Left cardiac atrium (tissue), 4 donors: ENCODE measurements at regions not wholly inside any gene's neighbourhood (a gene's known extent, or its start where the extent isn't known, plus 50 kb on each side); places are given as distances from the start of the nearest gene placed in this dataset.

Experiments used
- ATAC-seq, 2 donors: fragments of 200-7000 bp; cut with Tn5 transposase; one replicate each; pipeline ENCODE4 v1.9.1; 2020; ENCODE audit warnings: mild to moderate bottlenecking in 2 of 2, moderate library complexity in 2 of 2
- DNase-seq: peaks from one replicate; pipeline ENCODE4 v3.0.0-alpha.2; 2020
- intact Hi-C, 2 donors: fragments of 100-400 bp; cut with DNase I; formaldehyde crosslinking; loops; one replicate each; pipeline versions ENCODE4 v1.14.1 to v1.15.1; 2022 to 2023
- donor health status: DM: no; HTN: yes; CAD: no.
- donor health status: DM: no; HTN: yes; CAD: no; lungs with severe emphysema.
- donor health status: DM: yes; HTN: yes; CAD: no.
- donor health status: Dilated cardiomyopathy.

GRCh38 chr6:68427630-68428029 lies 207.5 kb upstream of the ADGRB3 start:
- intact Hi-C loops: no loop called here
- ATAC-seq: no peak
- DNase-seq: no peak

GRCh38 chr6:68410021-68410420 lies 225.1 kb upstream of the ADGRB3 start:
- intact Hi-C loops: no loop called here
- DNase-seq: no peak
- no peak for ATAC-seq

- intact Hi-C loops: no loop called here
These were observed 234.7 kb upstream of the ADGRB3 start for GRCh38 chr6:68400396-68400795.

DNA sequence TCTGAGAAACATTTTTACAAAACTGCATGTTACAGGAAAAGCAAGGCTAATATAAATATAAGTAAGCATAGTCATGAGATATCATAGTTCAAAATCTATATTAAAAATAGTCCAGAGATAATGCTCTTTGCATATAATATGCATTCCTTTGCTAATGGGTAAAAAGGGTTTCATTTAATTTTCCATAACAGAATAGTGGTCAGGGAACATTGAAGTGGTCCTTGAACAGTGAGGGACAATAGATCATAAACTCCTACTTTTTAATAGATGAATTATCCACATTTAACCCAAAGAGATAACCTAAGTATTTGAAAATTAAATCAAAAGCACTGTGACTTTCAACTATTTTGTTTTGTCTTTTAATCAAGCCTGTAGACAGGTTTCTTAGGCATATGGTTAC lies 243.1 kb upstream of the ADGRB3 start:
- no peak for DNase-seq

More at GRCh38 chr6:68400396-68400795, 234.7 kb upstream of the ADGRB3 start:
- ATAC-seq (no peak), DNase-seq (no peak)

GRCh38 chr6:68372991-68373390 lies 262.1 kb upstream of the ADGRB3 start:
- no peak for ATAC-seq
- DNase-seq: no peak
- intact Hi-C loops: no loop called here

More for the DNA sequence above, 243.1 kb upstream of the ADGRB3 start:
- ATAC-seq: no peak
- intact Hi-C loops: no loop called here

- intact Hi-C loops: no loop called here
- ATAC-seq (no peak), DNase-seq (no peak)
These were observed 266.2 kb upstream of the ADGRB3 start for GRCh38 chr6:68368845-68369244.

DNA sequence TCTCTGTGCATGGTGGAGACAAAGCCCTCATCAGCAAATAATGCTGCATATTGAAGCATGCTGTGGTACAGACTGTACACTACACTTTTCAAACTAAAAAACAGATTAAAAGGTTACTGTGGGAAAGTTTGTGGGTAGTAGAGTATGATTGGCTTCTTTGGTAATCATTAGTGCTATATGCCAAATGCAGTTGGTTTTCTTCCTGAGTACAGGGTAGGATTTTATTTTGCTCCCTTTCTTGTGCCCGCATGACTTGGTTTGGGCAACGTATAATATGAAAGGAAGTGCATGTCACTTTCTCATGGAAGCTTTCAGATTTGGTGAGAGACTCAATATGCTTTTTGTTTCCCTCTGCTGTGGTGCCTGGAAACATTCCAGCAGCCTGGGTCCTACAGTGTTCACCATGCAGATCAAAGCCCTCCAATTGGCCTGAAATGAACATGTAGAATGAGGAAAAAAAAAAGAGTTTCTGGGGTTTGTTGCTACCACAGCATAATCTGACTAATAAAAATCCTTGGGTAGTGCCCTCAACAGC lies 270.7 kb upstream of the ADGRB3 start:
- DNase-seq (no peak), ATAC-seq (no peak)
- intact Hi-C loops: no loop called here

- intact Hi-C loops: no loop called here
- ATAC-seq (no peak), DNase-seq (no peak)
These were observed 291.2 kb upstream of the ADGRB3 start for GRCh38 chr6:68343901-68344300.

DNA sequence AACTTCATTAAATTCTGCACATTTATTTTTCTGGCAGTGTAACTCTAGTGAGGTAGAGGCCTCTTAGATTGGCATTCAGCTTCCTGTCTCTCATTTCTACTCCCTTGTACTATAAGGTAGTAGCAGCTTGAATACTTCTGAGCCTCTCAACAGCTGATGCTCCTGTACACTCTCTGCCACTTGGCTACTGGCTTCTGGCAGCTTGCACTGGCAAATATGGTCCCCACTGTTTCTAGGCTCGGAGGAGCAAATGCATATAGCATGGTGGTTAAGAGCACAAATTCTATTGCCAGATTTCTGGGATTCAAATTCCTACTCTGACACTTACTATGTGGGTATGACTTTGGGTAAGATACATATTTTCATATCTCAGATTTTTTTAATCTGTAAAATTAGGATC lies 292.8 kb upstream of the ADGRB3 start:
- intact Hi-C loops: no loop called here
- ATAC-seq: no peak
- no peak for DNase-seq

DNA sequence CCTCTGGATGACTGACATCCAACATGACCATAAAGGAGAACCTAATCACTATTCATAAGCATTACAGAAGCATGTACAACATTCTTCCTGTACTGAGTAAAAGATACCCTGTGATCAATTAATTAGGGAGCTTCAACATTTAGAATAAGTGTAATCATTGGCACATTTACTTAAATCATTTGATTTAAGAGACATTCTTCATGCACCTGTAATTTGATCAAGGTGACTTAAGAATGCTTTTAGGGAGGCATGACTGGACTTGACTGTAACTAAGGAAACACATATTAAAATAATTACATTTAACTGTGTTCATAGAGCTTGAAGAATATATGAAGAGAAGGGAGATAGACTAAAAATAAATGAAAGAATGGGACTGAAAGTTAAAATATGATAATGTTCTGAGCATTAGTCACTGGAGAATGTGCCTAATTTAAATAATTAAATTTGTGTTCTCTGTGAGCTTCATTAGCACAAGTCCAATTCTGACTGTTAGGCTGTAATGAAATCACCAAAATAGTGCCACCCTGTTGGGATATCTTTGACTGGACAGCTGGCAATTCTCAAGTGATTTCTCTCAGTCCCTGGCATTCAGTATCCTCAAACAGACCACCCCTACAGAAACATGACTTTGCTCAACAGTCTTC lies 295.5 kb upstream of the ADGRB3 start:
- DNase-seq: no peak
- ATAC-seq: no peak
- intact Hi-C loops: no loop called here

DNA sequence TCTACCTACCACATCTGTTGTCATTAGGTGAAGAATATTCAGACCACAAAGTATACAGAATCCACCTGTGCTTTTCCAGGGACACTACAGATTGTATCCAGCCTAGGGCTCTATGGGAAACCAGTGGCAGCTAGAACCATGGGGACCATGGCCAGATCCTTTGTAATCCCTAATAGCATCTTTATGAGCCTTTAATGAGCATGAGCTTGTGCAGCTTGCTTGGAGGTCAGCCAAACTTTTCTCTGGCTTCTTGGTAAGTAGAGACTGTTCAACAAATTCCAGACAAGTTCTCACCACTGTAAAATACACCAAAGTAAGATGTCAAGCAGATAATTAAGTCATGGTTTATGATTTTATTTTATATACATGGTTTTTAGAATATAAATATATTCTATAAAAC lies 301.6 kb upstream of the ADGRB3 start:
- DNase-seq (no peak), ATAC-seq (no peak)
- intact Hi-C loops: no loop called here

GRCh38 chr6:68328156-68328555 lies 306.9 kb upstream of the ADGRB3 start:
- DNase-seq: no peak
- ATAC-seq: no peak
- intact Hi-C loops: no loop called here

DNA sequence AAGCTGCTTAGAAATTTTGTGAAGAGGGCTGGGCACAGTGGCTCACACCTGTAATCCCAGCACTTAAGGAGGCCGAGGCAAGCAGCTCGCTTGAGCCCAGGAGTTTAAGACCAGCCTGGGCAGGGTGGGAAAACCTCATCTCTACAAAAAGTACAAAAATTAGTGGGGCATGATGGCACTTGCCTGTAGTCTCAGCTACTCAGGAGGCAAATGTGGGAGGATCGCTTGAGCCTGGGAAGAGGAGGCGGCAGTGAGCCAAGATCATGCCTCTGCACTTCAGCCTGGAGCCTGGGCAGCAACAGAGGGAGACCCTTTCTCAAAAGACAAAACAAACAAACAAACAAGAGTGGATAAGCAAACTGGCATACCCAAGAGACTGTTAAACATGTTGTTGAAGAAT lies 308.3 kb upstream of the ADGRB3 start:
- no peak for ATAC-seq
- intact Hi-C loops: no loop called here

GRCh38 chr6:68317366-68317765 lies 317.7 kb upstream of the ADGRB3 start:
- intact Hi-C loops: no loop called here
- DNase-seq (no peak), ATAC-seq (no peak)

More for the DNA sequence above, 308.3 kb upstream of the ADGRB3 start:
- no peak for DNase-seq

DNA sequence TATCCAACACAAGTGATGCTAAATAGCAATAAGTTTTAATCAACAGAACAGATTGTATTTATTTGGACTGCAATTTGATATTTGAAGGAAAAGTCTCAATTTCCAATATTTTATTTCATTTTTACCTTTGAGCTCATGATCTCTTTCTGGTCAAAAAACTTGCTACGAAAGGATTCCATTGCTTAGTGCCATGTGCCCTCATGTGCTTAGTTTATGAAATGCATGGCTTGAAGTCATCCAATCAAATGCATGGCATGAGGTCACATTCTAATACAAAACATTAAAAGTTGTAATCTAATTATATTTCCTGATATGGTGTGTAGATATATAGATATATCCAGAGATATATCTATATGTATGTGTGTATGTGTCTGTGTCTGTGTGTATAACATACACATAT lies 321.2 kb upstream of the ADGRB3 start:
- intact Hi-C loops: no loop called here
- no peak for DNase-seq

DNA sequence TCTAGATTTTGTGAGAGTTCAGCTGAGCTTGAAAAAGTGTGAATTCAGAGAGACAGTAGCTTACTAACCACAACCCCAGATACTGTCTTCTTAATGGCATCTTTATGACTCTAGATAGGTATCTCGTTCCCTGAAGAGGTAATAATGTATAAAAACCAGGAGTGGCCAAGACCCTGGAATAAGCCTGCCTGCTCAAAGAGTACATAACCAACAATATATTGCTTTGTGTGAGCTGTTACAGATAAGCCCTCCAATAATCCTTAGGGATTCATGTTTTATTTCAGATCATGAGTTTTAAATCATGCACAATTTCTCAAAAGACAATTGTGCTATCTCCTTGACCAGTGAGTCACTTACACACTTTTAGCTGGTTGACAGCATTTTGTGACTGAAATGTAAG lies 327.8 kb upstream of the ADGRB3 start:
- no peak for ATAC-seq
- no peak for DNase-seq
- intact Hi-C loops: no loop called here

More for the DNA sequence above, 321.2 kb upstream of the ADGRB3 start:
- ATAC-seq: no peak

DNA sequence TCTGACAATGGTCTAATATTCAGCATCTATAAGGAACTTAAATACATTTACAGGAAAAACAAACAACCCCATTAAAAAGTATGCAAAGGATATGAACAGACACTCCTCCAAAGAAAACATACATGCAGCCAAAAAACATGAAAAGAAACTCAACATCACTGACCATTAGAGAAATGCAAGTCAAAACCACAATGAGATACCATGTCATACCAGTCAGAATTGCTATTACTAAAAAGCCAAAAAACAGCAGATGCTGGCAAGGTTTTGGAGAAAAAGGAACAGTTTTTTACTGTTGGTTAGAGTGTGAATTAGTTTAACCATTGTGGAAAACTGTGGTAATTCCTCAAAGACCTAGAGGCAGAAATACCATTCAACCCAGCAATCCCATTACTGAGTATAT lies 339.0 kb upstream of the ADGRB3 start:
- DNase-seq (no peak), ATAC-seq (no peak)
- intact Hi-C loops: no loop called here

- DNase-seq: no peak
- intact Hi-C loops: no loop called here
- ATAC-seq: no peak
These were observed 352.4 kb upstream of the ADGRB3 start for GRCh38 chr6:68282646-68283045.

- DNase-seq (no peak), ATAC-seq (no peak)
- intact Hi-C loops: no loop called here
These were observed 355.1 kb upstream of the ADGRB3 start for GRCh38 chr6:68279793-68280557.

DNA sequence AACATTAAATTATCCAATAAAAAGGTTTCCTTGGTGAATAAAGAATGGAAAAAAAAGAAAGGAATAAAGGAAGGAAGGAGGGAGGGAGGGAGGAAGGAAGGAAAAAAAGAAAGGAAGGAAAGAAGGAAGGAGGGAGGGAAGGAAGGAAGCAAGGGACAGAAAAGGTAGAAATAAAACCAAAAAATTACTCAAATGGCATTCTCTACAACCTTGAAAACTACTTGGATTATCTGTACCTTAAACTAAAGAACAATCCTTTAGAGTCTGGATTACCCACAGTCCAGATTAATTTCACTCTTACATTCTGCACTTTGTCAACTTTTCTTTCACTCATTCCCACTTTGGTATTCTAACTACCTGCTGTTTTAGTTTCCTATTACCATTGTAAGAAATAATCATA lies 361.8 kb upstream of the ADGRB3 start:
- ATAC-seq (no peak), DNase-seq (no peak)
- intact Hi-C loops: no loop called here

DNA sequence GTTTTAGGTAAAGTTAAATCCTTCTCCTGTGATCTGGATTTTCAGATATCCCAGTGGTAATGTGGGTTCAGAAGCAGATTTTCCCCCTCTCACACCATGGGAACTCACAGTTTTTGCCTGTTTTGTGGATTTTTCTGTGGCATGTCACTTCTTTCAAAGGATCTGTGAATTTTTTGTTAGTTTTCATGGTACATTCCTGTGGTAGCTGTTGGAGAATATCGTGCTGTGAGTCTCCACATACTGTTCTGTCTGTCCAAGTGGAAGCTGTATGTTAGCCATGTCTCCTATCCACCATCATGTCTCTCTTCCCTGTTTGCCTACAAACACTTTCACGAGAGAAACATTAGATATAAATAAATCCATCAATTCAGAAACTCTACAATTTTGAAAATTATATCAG lies 378.7 kb upstream of the ADGRB3 start:
- ATAC-seq: no peak

More for the DNA sequence above, 378.7 kb upstream of the ADGRB3 start:
- intact Hi-C loops: no loop called here
- no peak for DNase-seq
